CD4-positive, alpha-beta T cell (primary cell): ENCODE measurements at regions not wholly inside any gene's neighbourhood (a gene's known extent, or its start where the extent isn't known, plus 50 kb on each side); places are given as distances from the start of the nearest gene placed in this dataset.
"Not testable (repeated sequence)": the region's sequence is repeated elsewhere in the genome, so short reads cannot be mapped to it uniquely, and the experiment has no call there.

Source experiments
- ATAC-seq: fragments of 200-7000 bp; cut with Tn5 transposase; one replicate; pipeline ENCODE4 v1.10.0; 2022; ENCODE audit warnings: mild to moderate bottlenecking; ENCODE audit not compliant: poor library complexity
- CTCF ChIA-PET: fragments of 350-600 bp; sonication (Branson Sonifier 250); formaldehyde crosslinking; loops from one replicate; lab custom pipeline; 2021; ENCODE audit warnings: antibody characterized with exemption, inconsistent platforms; lab: Charles Lee
- POLR2A ChIA-PET: fragments of 350-600 bp; sonication (Branson Sonifier 250); formaldehyde crosslinking; loops from one replicate; lab custom pipeline; 2021; ENCODE audit warnings: antibody characterized with exemption, inconsistent platforms; lab: Charles Lee
- DNase-seq, 14 experiments: peaks; one replicate each; pipeline ENCODE4 v3.0.0-alpha.2; 2013 to 2020; ENCODE audit warnings: mixed read lengths in 2 of 14
- H3K27ac ChIP-seq, 2 donors: one replicate each; pipeline versions ENCODE4 v1.5.1 to v1.7.0; 2013; ENCODE audit warnings: low read length in 2 of 2, low read depth in 1 of 2, mild to moderate bottlenecking in 1 of 2
- H3K27me3 ChIP-seq, 2 experiments: 1 replicate in 1 of 2; 2 replicates in 1 of 2; pipeline versions ENCODE4 v1.6.1 to v1.7.0; 2013; ENCODE audit warnings: low read length in 2 of 2, control low read depth in 1 of 2, mild to moderate bottlenecking in 1 of 2, moderate library complexity in 1 of 2; ENCODE audit not compliant: insufficient read depth in 2 of 2, control insufficient read depth in 1 of 2
- H3K36me3 ChIP-seq: one replicate; pipeline ENCODE4 v1.6.1; 2013; ENCODE audit warnings: low read length, control low read depth; ENCODE audit not compliant: insufficient read depth
- H3K4me1 ChIP-seq: one replicate; pipeline ENCODE4 v1.6.1; 2013; ENCODE audit warnings: low read length, control low read depth; ENCODE audit not compliant: insufficient read depth
- H3K4me3 ChIP-seq: one replicate; pipeline ENCODE4 v1.5.1; 2013; ENCODE audit warnings: mild to moderate bottlenecking, low read length, moderate library complexity
- H3K9me3 ChIP-seq, 2 experiments: 1 replicate in 1 of 2; 2 replicates in 1 of 2; pipeline versions ENCODE4 v1.6.1 to v1.7.0; 2013; ENCODE audit warnings: low read length in 2 of 2, mild to moderate bottlenecking in 2 of 2, control low read depth in 1 of 2, moderate library complexity in 1 of 2; ENCODE audit not compliant: control insufficient read depth in 1 of 2, insufficient read depth in 1 of 2
- H3K27ac Mint-ChIP-seq: one replicate; pipeline ENCODE4 v1.8.0; 2020; ENCODE audit warnings: mixed read lengths
- H3K27me3 Mint-ChIP-seq: one replicate; pipeline ENCODE4 v1.8.0; 2021; ENCODE audit warnings: mixed read lengths
- H3K36me3 Mint-ChIP-seq: one replicate; pipeline ENCODE4 v1.8.0; 2021; ENCODE audit warnings: low read depth, mixed read lengths
- H3K4me1 Mint-ChIP-seq: one replicate; pipeline ENCODE4 v1.8.0; 2021; ENCODE audit warnings: low read depth, mixed read lengths
- H3K4me3 Mint-ChIP-seq: one replicate; pipeline ENCODE4 v1.8.0; 2020; ENCODE audit warnings: mild to moderate bottlenecking, mixed read lengths
- H3K9me3 Mint-ChIP-seq: one replicate; pipeline ENCODE4 v1.8.0; 2020; ENCODE audit warnings: mixed read lengths
- CTCF ChIP-seq: fragments of 200-600 bp; IDR thresholded peaks from one replicate; pipeline ENCODE4 v1.8.0; 2022; ENCODE audit warnings: antibody characterized with exemption, mild to moderate bottlenecking
- intact Hi-C, 2 experiments: fragments of 100-400 bp; cut with DNase I in 1 of 2; cut with micrococcal nuclease in 1 of 2; formaldehyde crosslinking; loops; one replicate each; pipeline versions ENCODE4 v1.15.1 to v1.9.0; 2023 to 2025; cut with DNase I, micrococcal nuclease

GRCh38 chr7:115208710-115209560 is 287.0 kb downstream of the MDFIC start:
- Mint-ChIP-seq H3K27ac (no peak overlapping the region), H3K4me1 (no peaks in the 10 kb centered on the region), H3K27me3 (no peaks in the 10 kb centered on the region), H3K36me3 (no peaks in the 10 kb centered on the region), H3K4me3 (no peak overlapping the region), H3K9me3 (peaks cover 4% of the 10 kb centered on the region)
- ChIA-PET CTCF (interaction anchor here (0.7 kb wide), 1 partner anchor 10 kb away, joined by 3 read pairs; no protein-coding TSS in a partner anchor), POLR2A (no interaction called here)
- H3K36me3 ChIP-seq = no peaks in the 10 kb centered on the region
- no peaks in the 10 kb centered on the region for H3K27me3 ChIP-seq
- no peak for TF ChIP-seq CTCF
- no peak overlapping the region for H3K4me3 ChIP-seq
- H3K27ac ChIP-seq = no peak overlapping the region
- H3K9me3 ChIP-seq = peaks cover 5 to 9% of the 10 kb centered on the region in 2 experiments
- ATAC-seq (no peak), DNase-seq (no peak)
- intact Hi-C loops = no loop called here
- H3K4me1 ChIP-seq = peaks cover 3% of the 10 kb centered on the region

GRCh38 chr7:115206374-115206773 is 284.5 kb downstream of the MDFIC start:
- H3K9me3 ChIP-seq, POLR2A ChIA-PET, H3K36me3 Mint-ChIP-seq, H3K36me3 ChIP-seq, H3K4me3 ChIP-seq, H3K9me3 Mint-ChIP-seq, H3K27ac ChIP-seq, H3K4me1 ChIP-seq, DNase-seq, H3K27me3 ChIP-seq, H3K27ac Mint-ChIP-seq, H3K4me3 Mint-ChIP-seq, H3K27me3 Mint-ChIP-seq, ATAC-seq, intact Hi-C loops, H3K4me1 Mint-ChIP-seq: not testable (repeated sequence)
- CTCF ChIA-PET = interaction anchor here (1.2 kb wide), 1 partner anchor 14 kb away, joined by 3 read pairs; no protein-coding TSS in a partner anchor

- no peak for TF ChIP-seq CTCF
- no peak for DNase-seq
- Mint-ChIP-seq H3K36me3 (no peaks in the 10 kb centered on the region), H3K27me3 (no peaks in the 10 kb centered on the region), H3K27ac (no peak overlapping the region), H3K4me3 (no peak overlapping the region), H3K4me1 (no peaks in the 10 kb centered on the region), H3K9me3 (no peaks in the 10 kb centered on the region)
- intact Hi-C loops = no loop called here
- POLR2A ChIA-PET = no interaction called here
- H3K27ac ChIP-seq = no peak overlapping the region
- no peaks in the 10 kb centered on the region for H3K27me3 ChIP-seq
- CTCF ChIA-PET = no interaction called here
- H3K4me3 ChIP-seq = no peak overlapping the region
- H3K36me3 ChIP-seq = no peaks in the 10 kb centered on the region
- ATAC-seq = no peak
- no peaks in the 10 kb centered on the region for H3K9me3 ChIP-seq
- H3K4me1 ChIP-seq = no peaks in the 10 kb centered on the region
These were observed 276.2 kb downstream of the MDFIC start for GRCh38 chr7:115198143-115198542.
